ENCODE measurements at regions not wholly inside any gene's neighbourhood (a gene's known extent, or its start where the extent isn't known, plus 50 kb on each side); places are given as distances from the start of the nearest gene placed in this dataset.

DNA sequence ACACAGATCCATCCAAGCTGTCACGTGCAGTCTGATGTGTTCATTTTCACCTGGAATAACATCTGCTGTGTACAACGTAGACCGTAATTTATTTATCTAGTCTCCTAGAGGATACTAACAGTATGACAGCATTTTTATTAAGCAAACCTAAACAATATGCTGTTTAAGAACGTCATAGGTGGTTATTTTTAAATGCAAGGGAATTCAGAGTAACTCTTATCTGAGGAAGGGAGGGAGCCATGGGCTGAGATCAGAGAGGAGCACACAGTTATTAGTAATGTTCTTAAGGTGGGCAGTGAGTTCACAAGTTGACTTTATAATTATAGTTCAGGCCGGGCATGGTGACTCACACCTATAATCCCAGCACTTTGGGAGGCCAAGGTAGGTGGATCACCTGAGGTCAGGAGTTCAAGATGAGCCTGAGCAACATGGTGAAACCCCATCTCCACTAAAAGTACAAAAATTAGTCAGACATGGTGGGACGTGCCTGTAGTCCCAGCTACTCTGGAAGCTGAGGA lies 193.6 kb downstream of the UACA start:
- TF ChIP-seq, protein P1, sequence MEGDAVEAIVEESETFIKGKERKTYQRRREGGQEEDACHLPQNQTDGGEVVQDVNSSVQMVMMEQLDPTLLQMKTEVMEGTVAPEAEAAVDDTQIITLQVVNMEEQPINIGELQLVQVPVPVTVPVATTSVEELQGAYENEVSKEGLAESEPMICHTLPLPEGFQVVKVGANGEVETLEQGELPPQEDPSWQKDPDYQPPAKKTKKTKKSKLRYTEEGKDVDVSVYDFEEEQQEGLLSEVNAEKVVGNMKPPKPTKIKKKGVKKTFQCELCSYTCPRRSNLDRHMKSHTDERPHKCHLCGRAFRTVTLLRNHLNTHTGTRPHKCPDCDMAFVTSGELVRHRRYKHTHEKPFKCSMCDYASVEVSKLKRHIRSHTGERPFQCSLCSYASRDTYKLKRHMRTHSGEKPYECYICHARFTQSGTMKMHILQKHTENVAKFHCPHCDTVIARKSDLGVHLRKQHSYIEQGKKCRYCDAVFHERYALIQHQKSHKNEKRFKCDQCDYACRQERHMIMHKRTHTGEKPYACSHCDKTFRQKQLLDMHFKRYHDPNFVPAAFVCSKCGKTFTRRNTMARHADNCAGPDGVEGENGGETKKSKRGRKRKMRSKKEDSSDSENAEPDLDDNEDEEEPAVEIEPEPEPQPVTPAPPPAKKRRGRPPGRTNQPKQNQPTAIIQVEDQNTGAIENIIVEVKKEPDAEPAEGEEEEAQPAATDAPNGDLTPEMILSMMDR (IDR thresholded peaks at IDR 0.05; ENCODE audit: low read depth, low read length, poor library complexity, severe bottlenecking): no peak
- TF ChIP-seq EZH2phosphoT487 (IDR thresholded peaks at IDR 0.05; ENCODE audit: borderline replicate concordance, low read length): no peak
